Keratinocyte (primary cell): ENCODE measurements at regions not wholly inside any gene's neighbourhood (a gene's known extent, or its start where the extent isn't known, plus 50 kb on each side); places are given as distances from the start of the nearest gene placed in this dataset.

Source experiments
- DNase-seq: peaks from one replicate; pipeline ENCODE4 v3.0.0-alpha.2; 2011; ENCODE audit warnings: low read depth, missing footprints, low spot score
- FAIRE-seq: peaks from 2 replicates; lab custom pipeline; 2011; peaks lifted over from hg19 to GRCh38; lab: Jason Lieb, UNC
- H2AFZ ChIP-seq: 2 replicates; pipeline ENCODE4 v1.6.0; 2012; ENCODE audit warnings: low read length, control low read depth, inconsistent platforms; ENCODE audit not compliant: control insufficient read depth
- H3K27ac ChIP-seq: 2 replicates; pipeline ENCODE4 v1.5.1; 2011; ENCODE audit warnings: low read length; ENCODE audit not compliant: control insufficient read depth, insufficient read depth
- H3K27me3 ChIP-seq: 3 replicates; pipeline ENCODE4 v1.6.0; 2011; ENCODE audit warnings: low read length; ENCODE audit not compliant: control insufficient read depth, insufficient read depth; ENCODE audit errors: extremely low read depth
- H3K36me3 ChIP-seq, 2 experiments: 2 replicates in 1 of 2; 3 replicates in 1 of 2; pipeline ENCODE4 v1.5.1; 2011; ENCODE audit warnings: low read length in 2 of 2, mild to moderate bottlenecking in 1 of 2; ENCODE audit not compliant: control insufficient read depth in 2 of 2, insufficient read depth in 2 of 2; ENCODE audit errors: extremely low read depth in 1 of 2
- H3K4me1 ChIP-seq: 3 replicates; pipeline ENCODE4 v1.5.1; 2011; ENCODE audit warnings: low read length; ENCODE audit not compliant: control insufficient read depth, insufficient read depth; ENCODE audit errors: extremely low read depth
- H3K4me2 ChIP-seq: 3 replicates; pipeline ENCODE4 v1.6.0; 2011; ENCODE audit warnings: low read depth, low read length; ENCODE audit not compliant: control insufficient read depth, insufficient read depth; ENCODE audit errors: extremely low read depth
- H3K4me3 ChIP-seq, 3 experiments: fragments of 200-600 bp in 1 of 3; sonication (generic) in 1 of 3; 2 replicates in 2 of 3; 3 replicates in 1 of 3; pipeline ENCODE4 v1.5.1; 2011 to 2016; ENCODE audit warnings: low read length in 3 of 3, mild to moderate bottlenecking in 3 of 3, control low read depth in 2 of 3, inconsistent platforms in 1 of 3, low read depth in 1 of 3, mixed read lengths in 1 of 3, mixed run types in 1 of 3, moderate library complexity in 1 of 3; ENCODE audit not compliant: control insufficient read depth in 2 of 3, insufficient read depth in 2 of 3; ENCODE audit errors: extremely low read depth in 1 of 3
- H3K79me2 ChIP-seq: 2 replicates; pipeline ENCODE4 v1.6.0; 2012; ENCODE audit warnings: low read length; ENCODE audit not compliant: control insufficient read depth, insufficient read depth
- H3K9ac ChIP-seq: 3 replicates; pipeline ENCODE4 v1.6.0; 2011; ENCODE audit warnings: low read length; ENCODE audit not compliant: control insufficient read depth, insufficient read depth; ENCODE audit errors: extremely low read depth
- H3K9me1 ChIP-seq: 3 replicates; pipeline ENCODE4 v1.6.0; 2011; ENCODE audit warnings: low read length; ENCODE audit not compliant: control insufficient read depth, insufficient read depth; ENCODE audit errors: extremely low read depth
- H3K9me3 ChIP-seq: 2 replicates; pipeline ENCODE4 v1.5.1; 2012; ENCODE audit warnings: low read depth, low read length; ENCODE audit not compliant: control insufficient read depth
- H4K20me1 ChIP-seq: 3 replicates; pipeline ENCODE4 v1.6.0; 2011; ENCODE audit warnings: low read length; ENCODE audit not compliant: control insufficient read depth, insufficient read depth; ENCODE audit errors: extremely low read depth
- CTCF ChIP-seq, 3 experiments: IDR thresholded peaks in 1 of 3; conservative IDR thresholded peaks in 1 of 3; optimal IDR thresholded peaks in 1 of 3; 2 replicates in 2 of 3; 3 replicates in 1 of 3; pipeline versions ENCODE3 to v1.5.1; 2011; ENCODE audit warnings: low read length in 3 of 3, mild to moderate bottlenecking in 3 of 3, moderate library complexity in 2 of 3, control low read depth in 1 of 3, inconsistent platforms in 1 of 3; ENCODE audit not compliant: insufficient read depth in 2 of 3; ENCODE audit errors: extremely low read depth in 1 of 3
- EZH2 ChIP-seq: IDR thresholded peaks from one replicate; pipeline ENCODE4 v1.6.1; 2012; ENCODE audit warnings: inconsistent platforms, mild to moderate bottlenecking, low read length, moderate library complexity
- dilution Hi-C: fragments of 300-500 bp; cut with MboI; formaldehyde crosslinking; loops from one replicate; pipeline ENCODE4 v1.7.0; 2020; ENCODE audit warnings: low sequenced_read_pairs; ENCODE audit not compliant: extremely low pct_ligation_motif_present

GRCh38 chrX:152530967-152531366 lies 79.9 kb upstream of the GABRA3 start:
- Histone ChIP-seq H3K36me3 (no peaks in the 10 kb centered on the region), H3K27ac (no peak overlapping the region), H3K27me3 (no peaks in the 10 kb centered on the region), H3K9me3 (no peaks in the 10 kb centered on the region), H3K79me2 (no peaks in the 10 kb centered on the region), H2AFZ (no peak overlapping the region), H4K20me1 (no peaks in the 10 kb centered on the region), H3K4me3 (no peak overlapping the region), H3K9me1 (no peaks in the 10 kb centered on the region), H3K4me2 (no peak overlapping the region), H3K9ac (no peak overlapping the region), H3K4me1 (no peaks in the 10 kb centered on the region)
- FAIRE-seq (no peak), DNase-seq (no peak)
- TF ChIP-seq EZH2 (no peak), CTCF (optimal IDR thresholded peaks at IDR 0.05 in 1 of 3, IDR thresholded peaks at IDR 0.05 in 1 of 3, conservative IDR thresholded peaks at IDR 0.05 in 1 of 3; ENCODE audit: extremely low read depth in 1 of 3, insufficient read depth in 2 of 3, low read length in 3 of 3) (no peak)
- dilution Hi-C loops = no loop called here

DNA sequence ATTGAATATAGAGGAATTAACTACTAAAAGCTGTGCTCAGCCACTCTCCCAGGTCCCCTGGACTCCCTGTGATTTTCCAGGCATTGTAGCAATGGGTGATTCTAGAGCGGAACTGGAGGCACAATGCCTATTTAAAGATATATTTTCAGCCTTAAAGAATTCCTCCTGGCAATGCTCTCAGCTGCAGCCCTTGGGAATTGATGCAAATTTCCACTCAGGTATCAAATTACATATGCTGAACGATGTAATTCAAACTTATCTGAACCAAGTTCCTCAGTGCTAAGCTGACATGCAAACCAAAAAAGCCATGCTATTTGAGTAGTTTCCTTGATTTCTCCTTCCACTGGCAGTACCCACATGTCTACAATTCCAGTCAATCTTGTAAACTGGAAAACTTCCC lies 86.3 kb upstream of the GABRA3 start:
- no peak overlapping the region for H3K9ac ChIP-seq
- TF ChIP-seq CTCF (optimal IDR thresholded peaks at IDR 0.05 in 1 of 3, IDR thresholded peaks at IDR 0.05 in 1 of 3, conservative IDR thresholded peaks at IDR 0.05 in 1 of 3; ENCODE audit: extremely low read depth in 1 of 3, insufficient read depth in 2 of 3, low read length in 3 of 3) = no peak
- no peak for TF ChIP-seq EZH2
- H3K27ac ChIP-seq = no peak overlapping the region
- H3K9me1 ChIP-seq = no peaks in the 10 kb centered on the region
- no peaks in the 10 kb centered on the region for H3K4me1 ChIP-seq
- FAIRE-seq (no peak), DNase-seq (no peak)
- H3K27me3 ChIP-seq = no peaks in the 10 kb centered on the region
- no peak overlapping the region for H3K4me2 ChIP-seq
- H3K79me2 ChIP-seq = no peaks in the 10 kb centered on the region
- H3K36me3 ChIP-seq = no peaks in the 10 kb centered on the region
- no peak overlapping the region for H3K4me3 ChIP-seq
- H2AFZ ChIP-seq = no peak overlapping the region
- no peaks in the 10 kb centered on the region for H4K20me1 ChIP-seq
- H3K9me3 ChIP-seq = no peaks in the 10 kb centered on the region
- dilution Hi-C loops = no loop called here
